ENCODE measurements at regions not wholly inside any gene's neighbourhood (a gene's known extent, or its start where the extent isn't known, plus 50 kb on each side); places are given as distances from the start of the nearest gene placed in this dataset.

GRCh38 chr10:118870467-118871243 is 115.9 kb upstream of the CACUL1 start:
- no peak for TF ChIP-seq CTCF (IDR thresholded peaks at IDR 0.05; ENCODE audit: borderline replicate concordance, control extremely low read depth, extremely low read depth, insufficient read depth, missing control alignments)
- in situ Hi-C loops (cut with MboI; ENCODE audit: low sequenced_read_pairs, unreplicated experiment): no loop called here
- no peak for DNase-seq (ENCODE audit: low spot score)

GRCh38 chr10:118871244-118871865 is 116.6 kb upstream of the CACUL1 start:
- TF ChIP-seq CTCF (IDR thresholded peaks at IDR 0.05; ENCODE audit: borderline replicate concordance, control extremely low read depth, extremely low read depth, insufficient read depth, missing control alignments): no peak
- in situ Hi-C loops (cut with MboI; ENCODE audit: low sequenced_read_pairs, unreplicated experiment): no loop called here
- no peak for DNase-seq (ENCODE audit: low spot score)

GRCh38 chr10:118873091-118873737 is 118.4 kb upstream of the CACUL1 start:
- in situ Hi-C loops (cut with MboI; ENCODE audit: low sequenced_read_pairs, unreplicated experiment): no loop called here
- no peak for TF ChIP-seq CTCF (IDR thresholded peaks at IDR 0.05; ENCODE audit: borderline replicate concordance, control extremely low read depth, extremely low read depth, insufficient read depth, missing control alignments)
- DNase-seq (ENCODE audit: low spot score): no peak

GRCh38 chr10:118873738-118874105 is 119.0 kb upstream of the CACUL1 start:
- no peak for DNase-seq (ENCODE audit: low spot score)
- no peak for TF ChIP-seq CTCF (IDR thresholded peaks at IDR 0.05; ENCODE audit: borderline replicate concordance, control extremely low read depth, extremely low read depth, insufficient read depth, missing control alignments)
- in situ Hi-C loops (cut with MboI; ENCODE audit: low sequenced_read_pairs, unreplicated experiment): no loop called here

- DNase-seq (ENCODE audit: low spot score): no peak
- TF ChIP-seq CTCF (IDR thresholded peaks at IDR 0.05; ENCODE audit: borderline replicate concordance, control extremely low read depth, extremely low read depth, insufficient read depth, missing control alignments): no peak
- in situ Hi-C loops (cut with MboI; ENCODE audit: low sequenced_read_pairs, unreplicated experiment): no loop called here
Measured at GRCh38 chr10:118874171-118874570, 119.4 kb upstream of the CACUL1 start.

GRCh38 chr10:118875087-118875486 is 120.3 kb upstream of the CACUL1 start:
- in situ Hi-C loops (cut with MboI; ENCODE audit: low sequenced_read_pairs, unreplicated experiment): no loop called here
- no peak for TF ChIP-seq CTCF (IDR thresholded peaks at IDR 0.05; ENCODE audit: borderline replicate concordance, control extremely low read depth, extremely low read depth, insufficient read depth, missing control alignments)
- DNase-seq (ENCODE audit: low spot score): no peak

Measured in GM13976 (cell line).